ENCODE measurements at regions not wholly inside any gene's neighbourhood (a gene's known extent, or its start where the extent isn't known, plus 50 kb on each side); places are given as distances from the start of the nearest gene placed in this dataset.
"Not testable (repeated sequence)": the region's sequence is repeated elsewhere in the genome, so short reads cannot be mapped to it uniquely, and the experiment has no call there.

GRCh38 chr14:56046546-56046945, 71.7 kb upstream of the PELI2 start:
- DNase-seq (ENCODE audit: low read depth), result no peak

GRCh38 chr14:56046996-56047395, 71.2 kb upstream of the PELI2 start:
- no peak for DNase-seq (ENCODE audit: low read depth)

GRCh38 chr14:56049536-56049935, 68.7 kb upstream of the PELI2 start:
- DNase-seq (ENCODE audit: low read depth), result no peak

- no peak for DNase-seq (ENCODE audit: low read depth)
Measured at GRCh38 chr14:56055511-56055910, 62.7 kb upstream of the PELI2 start.

- DNase-seq (ENCODE audit: low read depth), result no peak
Measured at GRCh38 chr14:56056031-56056430, 62.2 kb upstream of the PELI2 start.

- DNase-seq (ENCODE audit: low read depth), result no peak
Measured at GRCh38 chr14:56057071-56057741, 61.0 kb upstream of the PELI2 start.

- no peak for DNase-seq (ENCODE audit: low read depth)
Measured at GRCh38 chr14:56057767-56058166, 60.4 kb upstream of the PELI2 start.

GRCh38 chr14:56059054-56059453, 59.2 kb upstream of the PELI2 start:
- DNase-seq (ENCODE audit: low read depth), result no peak

GRCh38 chr14:56061051-56061450, 57.2 kb upstream of the PELI2 start:
- no peak for DNase-seq (ENCODE audit: low read depth)

GRCh38 chr14:56063131-56063530, 55.1 kb upstream of the PELI2 start:
- no peak for DNase-seq (ENCODE audit: low read depth)

GRCh38 chr14:56064513-56064912, 53.7 kb upstream of the PELI2 start:
- no peak for DNase-seq (ENCODE audit: low read depth)

GRCh38 chr14:56065199-56065598, 53.0 kb upstream of the PELI2 start:
- not testable (repeated sequence) for DNase-seq (ENCODE audit: low read depth)

- no peak for DNase-seq (ENCODE audit: low read depth)
Measured at GRCh38 chr14:56065621-56066290, 52.5 kb upstream of the PELI2 start.

Data from activated T-cell treated with anti-CD3 and anti-CD28 coated beads for 24 hours (primary cell).